ENCODE measurements at regions not wholly inside any gene's neighbourhood (a gene's known extent, or its start where the extent isn't known, plus 50 kb on each side); places are given as distances from the start of the nearest gene placed in this dataset.

- Histone ChIP-seq H3K36me3 (ENCODE audit: control insufficient read depth in 2 of 4, insufficient read depth in 4 of 4, low read length in 3 of 4) (no peaks in the 10 kb centered on the region), H2BK15ac (ENCODE audit: low read length) (no peak overlapping the region), H3K4me3 (ENCODE audit: extremely low read depth in 1 of 4, insufficient read depth in 2 of 4, low read depth in 3 of 4, low read length in 4 of 4) (no peak overlapping the region), H4K20me1 (replicated peaks in 1 of 2; ENCODE audit: control insufficient read depth in 1 of 2, insufficient read depth in 2 of 2, low read length in 2 of 2) (no peaks in the 10 kb centered on the region), H3K9me3 (ENCODE audit: insufficient read depth in 2 of 2, low read depth in 1 of 2, low read length in 1 of 2) (no peaks in the 10 kb centered on the region), H4K91ac (replicated peaks; ENCODE audit: insufficient read length, low read length) (no peak overlapping the region), H2BK5ac (ENCODE audit: low read depth, low read length) (no peak overlapping the region), H2AFZ (ENCODE audit: low read length) (no peak overlapping the region), H2BK120ac (replicated peaks; ENCODE audit: low read depth, low read length) (no peak overlapping the region), H4K5ac (ENCODE audit: insufficient read length, low read depth, low read length) (no peak overlapping the region), H3K27ac (ENCODE audit: low read depth, low read length) (no peak overlapping the region), H3K18ac (ENCODE audit: extremely low read depth, low read length) (no peak overlapping the region), H4K8ac (ENCODE audit: extremely low read depth, insufficient read depth, low read length) (no peak overlapping the region), H3K23me2 (ENCODE audit: low read depth, low read length) (no peaks in the 10 kb centered on the region), H3K4me2 (ENCODE audit: insufficient read depth in 1 of 2, low read depth in 2 of 2, low read length in 2 of 2) (no peak overlapping the region), H3K56ac (replicated peaks; ENCODE audit: insufficient read length, low read depth, low read length) (no peak overlapping the region), H3K4ac (replicated peaks; ENCODE audit: insufficient read length, low read depth, low read length) (no peak overlapping the region), H3K14ac (ENCODE audit: insufficient read length) (no peak overlapping the region), H3K79me1 (ENCODE audit: low read depth, low read length) (no peaks in the 10 kb centered on the region), H3K9ac (replicated peaks in 1 of 4; ENCODE audit: extremely low read depth in 1 of 4, low read depth in 3 of 4, low read length in 3 of 4) (no peak overlapping the region), H3K27me3 (replicated peaks in 1 of 4; ENCODE audit: control insufficient read depth in 3 of 4, extremely low read depth in 1 of 4, insufficient read depth in 3 of 4, low read length in 3 of 4) (no peaks in the 10 kb centered on the region), H3K23ac (ENCODE audit: insufficient read length) (no peak overlapping the region), H2BK20ac (ENCODE audit: low read length) (no peak overlapping the region), H3K79me2 (ENCODE audit: control insufficient read depth in 1 of 2, insufficient read depth in 2 of 2, low read length in 2 of 2) (no peaks in the 10 kb centered on the region), H2BK12ac (ENCODE audit: low read depth, low read length) (no peak overlapping the region), H2AK5ac (ENCODE audit: low read depth, low read length) (no peak overlapping the region), H3K4me1 (replicated peaks in 1 of 4; ENCODE audit: control insufficient read depth in 3 of 4, insufficient read depth in 4 of 4, low read length in 3 of 4) (no peaks in the 10 kb centered on the region)
- DNase-seq (ENCODE audit: low read depth in 1 of 2, low spot score in 2 of 2) (no peak), FAIRE-seq (no peak)
- POLR2A ChIA-PET (ENCODE audit: partially characterized antibody), result no interaction called here
- CTCF ChIA-PET (ENCODE audit: partially characterized antibody), result interaction anchor here (1.0 kb wide), 1 partner anchor 53 kb away, joined by 4 read pairs; no protein-coding TSS in a partner anchor
- 94% methylated on average over 2 of the region's 2 CpGs; no CpG with 5 or more reads in 1 of the 2 experiments for WGBS, 2 experiments (ENCODE audit: extremely low coverage in 1 of 2, insufficient coverage in 1 of 2, insufficient read length in 1 of 2, insufficient replicate concordance in 2 of 2, low coverage in 1 of 2, low lambda C conversion rate in 2 of 2, missing lambda C conversion rate in 1 of 2)
- no peak for TF ChIP-seq SP2 (IDR thresholded peaks at IDR 0.05; ENCODE audit: low read length)
- no peak for TF ChIP-seq ASH2L (IDR thresholded peaks at IDR 0.05; ENCODE audit: low read length)
- no peak for TF ChIP-seq CHD2 (IDR thresholded peaks at IDR 0.05; ENCODE audit: low read length)
- TF ChIP-seq GABPA (IDR thresholded peaks at IDR 0.05; ENCODE audit: borderline replicate concordance, insufficient read depth, low read length), result no peak
- TF ChIP-seq YY1 (IDR thresholded peaks at IDR 0.05; ENCODE audit: low read depth, low read length), result no peak
- no peak for TF ChIP-seq NANOG (IDR thresholded peaks at IDR 0.05; ENCODE audit: insufficient read depth, low read depth, low read length, poor library complexity, severe bottlenecking)
- TF ChIP-seq ZNF274 (IDR thresholded peaks at IDR 0.05; ENCODE audit: borderline replicate concordance, extremely low read depth, low read length), result no peak
- no peak for TF ChIP-seq CBX5 (IDR thresholded peaks at IDR 0.05; ENCODE audit: low read depth, low read length)
- no peak for TF ChIP-seq RNF2 (IDR thresholded peaks at IDR 0.05; ENCODE audit: borderline replicate concordance, low read depth, low read length, missing control alignments, poor library complexity, severe bottlenecking)
- no peak for TF ChIP-seq TCF12 (IDR thresholded peaks at IDR 0.05; ENCODE audit: low read depth, low read length)
- no peak for TF ChIP-seq CBX8 (IDR thresholded peaks at IDR 0.05; ENCODE audit: borderline replicate concordance, low read depth, low read length)
- TF ChIP-seq RXRA (IDR thresholded peaks at IDR 0.05; ENCODE audit: insufficient read depth, low read depth, low read length), result no peak
- TF ChIP-seq JUND (IDR thresholded peaks at IDR 0.05; ENCODE audit: low read length), result no peak
- TF ChIP-seq MAFK (IDR thresholded peaks at IDR 0.05; ENCODE audit: low read depth, low read length), result no peak
- no peak for TF ChIP-seq MAX (IDR thresholded peaks at IDR 0.05)
- no peak for TF ChIP-seq BACH1 (IDR thresholded peaks at IDR 0.05; ENCODE audit: low read length)
Observed at GRCh38 chr10:107303203-107303602, 138.7 kb upstream of the SORCS1 start.
